ENCODE measurements at regions not wholly inside any gene's neighbourhood (a gene's known extent, or its start where the extent isn't known, plus 50 kb on each side); places are given as distances from the start of the nearest gene placed in this dataset.

GRCh38 chr12:125228519-125229260, 163.5 kb downstream of the AACS start:
- ChIA-PET POLR2A (no interaction called here), CTCF (no interaction called here), RAD21 (ENCODE audit: unreplicated experiment) (no interaction called here), SMC1A (ENCODE audit: uncharacterized antibody, unreplicated experiment) (no interaction called here)
- no peaks in the 10 kb centered on the region for H3K4me1 ChIP-seq (ENCODE audit: control insufficient read depth, insufficient read depth, low read length)
- H3K36me3 ChIP-seq (ENCODE audit: control insufficient read depth in 2 of 2, insufficient read depth in 2 of 2, low read length in 1 of 2): no peaks in the 10 kb centered on the region
- WGBS (ENCODE audit: insufficient coverage, insufficient replicate concordance, low lambda C conversion rate, missing lambda C conversion rate): 42% methylated on average over 18 of the region's 18 CpGs
- H3K27ac ChIP-seq (ENCODE audit: control insufficient read depth, insufficient read depth): no peak overlapping the region
- no peak overlapping the region for H2AFZ ChIP-seq (ENCODE audit: control insufficient read depth, low read depth, low read length)
- TF ChIP-seq NFYB (IDR thresholded peaks at IDR 0.05; ENCODE audit: insufficient read depth, low read depth, low read length) (0 out of 2 replicates have a peak, but pooled peaks have one; percentile 30), ZZZ3 (IDR thresholded peaks at IDR 0.05; ENCODE audit: control insufficient read depth, insufficient read length, low read depth) (no peak)
- no peak overlapping the region for H3K9ac ChIP-seq (ENCODE audit: control insufficient read depth, insufficient read depth, low read length)
- H3K9me3 ChIP-seq (replicated peaks; ENCODE audit: control insufficient read depth, insufficient read depth, low read length): no peaks in the 10 kb centered on the region
- FAIRE-seq: no peak
- intact Hi-C loops (cut with micrococcal nuclease; ENCODE audit: unreplicated experiment): no loop called here
- H3K27me3 ChIP-seq (replicated peaks in 1 of 2; ENCODE audit: control insufficient read depth in 2 of 2, insufficient read depth in 2 of 2, low read length in 1 of 2): no peaks in the 10 kb centered on the region
- no peaks in the 10 kb centered on the region for H3K79me2 ChIP-seq (ENCODE audit: control insufficient read depth, insufficient read depth, low read length)
- H3K4me2 ChIP-seq (ENCODE audit: control insufficient read depth, insufficient read depth): no peak overlapping the region
- no TSS peak for BruUV-seq (replicated peaks)
- peak; percentile 21; the same call in 1 of the 3 replicates for ATAC-seq
- H3K4me3 ChIP-seq: no peak overlapping the region
- in situ Hi-C loops (cut with MboI): no loop called here
- DNase-seq (ENCODE audit: low read depth, low spot score): no peak
- H4K20me1 ChIP-seq (ENCODE audit: control insufficient read depth, insufficient read depth): no peaks in the 10 kb centered on the region

- no peak for ATAC-seq
- SMC1A ChIA-PET (ENCODE audit: uncharacterized antibody, unreplicated experiment): no interaction called here
- no peak for FAIRE-seq
- H3K9ac ChIP-seq (ENCODE audit: control insufficient read depth, insufficient read depth, low read length): no peak overlapping the region
- no peaks in the 10 kb centered on the region for H3K4me1 ChIP-seq (ENCODE audit: control insufficient read depth, insufficient read depth, low read length)
- H3K36me3 ChIP-seq (ENCODE audit: control insufficient read depth in 2 of 2, insufficient read depth in 2 of 2, low read length in 1 of 2): no peaks in the 10 kb centered on the region
- intact Hi-C loops (cut with micrococcal nuclease; ENCODE audit: unreplicated experiment) (no loop called here), in situ Hi-C loops (cut with MboI) (no loop called here)
- no peak overlapping the region for H2AFZ ChIP-seq (ENCODE audit: control insufficient read depth, low read depth, low read length)
- POLR2A ChIA-PET: no interaction called here
- no peak overlapping the region for H3K27ac ChIP-seq (ENCODE audit: control insufficient read depth, insufficient read depth)
- no peaks in the 10 kb centered on the region for H3K27me3 ChIP-seq (replicated peaks in 1 of 2; ENCODE audit: control insufficient read depth in 2 of 2, insufficient read depth in 2 of 2, low read length in 1 of 2)
- 52% methylated on average over 14 of the region's 14 CpGs for WGBS (ENCODE audit: insufficient coverage, insufficient replicate concordance, low lambda C conversion rate, missing lambda C conversion rate)
- H4K20me1 ChIP-seq (ENCODE audit: control insufficient read depth, insufficient read depth): no peaks in the 10 kb centered on the region
- no TSS peak for BruUV-seq (replicated peaks)
- H3K9me3 ChIP-seq (replicated peaks; ENCODE audit: control insufficient read depth, insufficient read depth, low read length): no peaks in the 10 kb centered on the region
- no peak for DNase-seq (ENCODE audit: low read depth, low spot score)
- H3K79me2 ChIP-seq (ENCODE audit: control insufficient read depth, insufficient read depth, low read length): no peaks in the 10 kb centered on the region
- H3K4me2 ChIP-seq (ENCODE audit: control insufficient read depth, insufficient read depth): no peak overlapping the region
- H3K4me3 ChIP-seq: no peak overlapping the region
- RAD21 ChIA-PET (ENCODE audit: unreplicated experiment): no interaction called here
- CTCF ChIA-PET: interaction anchor here (0.8 kb wide), 1 partner anchor 324 kb away, joined by 3 read pairs; no protein-coding TSS in a partner anchor
- TF ChIP-seq E4F1 (IDR thresholded peaks at IDR 0.05; ENCODE audit: borderline replicate concordance, partially characterized antibody) (no peak), GABPA (IDR thresholded peaks at IDR 0.05; ENCODE audit: low read depth) (no peak), NRF1 (conservative IDR thresholded peaks at IDR 0.05; ENCODE audit: low read depth, low read length) (no peak), ATF3 (IDR thresholded peaks at IDR 0.05; ENCODE audit: borderline replicate concordance, extremely low read depth, low read depth, low read length) (no peak), YBX1 (IDR thresholded peaks at IDR 0.05) (no peak), KLF5 (IDR thresholded peaks at IDR 0.05; ENCODE audit: partially characterized antibody) (no peak), ATF2 (IDR thresholded peaks at IDR 0.05; ENCODE audit: low read length) (no peak), TBL1XR1 (IDR thresholded peaks at IDR 0.05; ENCODE audit: low read depth, low read length) (no peak)
Observed at GRCh38 chr12:125229878-125230530, 164.8 kb downstream of the AACS start.
